ENCODE measurements at regions not wholly inside any gene's neighbourhood (a gene's known extent, or its start where the extent isn't known, plus 50 kb on each side); places are given as distances from the start of the nearest gene placed in this dataset.

- DNase-seq (ENCODE audit: low spot score in 2 of 2) (no peak), ATAC-seq (no peak)
- no peak overlapping the region for H3K27ac Mint-ChIP-seq
- H3K9me3 Mint-ChIP-seq, result peaks cover 8 to 18% of the 10 kb centered on the region in 2 donors
- peaks cover 31 to 39% of the 10 kb centered on the region in 2 donors for H3K36me3 Mint-ChIP-seq
Measured at GRCh38 chr7:112907658-112908057, 117.5 kb upstream of the TMEM168 start.

DNA sequence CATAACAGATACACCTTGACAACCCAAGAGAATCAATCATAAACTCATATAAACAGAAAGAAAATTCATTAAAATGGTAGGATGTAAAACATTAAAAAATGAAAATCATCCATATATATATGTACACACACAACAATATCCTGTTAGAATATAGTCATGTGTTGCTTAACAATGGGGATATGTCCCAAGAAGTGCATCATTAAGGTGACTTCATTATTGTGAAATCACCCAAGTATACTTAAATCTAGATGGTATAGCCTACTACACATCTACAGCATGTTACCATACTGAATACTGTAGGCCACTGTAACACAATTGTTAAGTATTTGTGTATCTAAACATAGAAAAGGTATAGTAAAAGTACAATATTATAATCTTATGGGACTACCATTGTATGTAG, 115.8 kb upstream of the TMEM168 start:
- Mint-ChIP-seq H3K36me3 (peaks cover 24 to 30% of the 10 kb centered on the region in 2 donors), H3K9me3 (peaks cover 8 to 22% of the 10 kb centered on the region in 2 donors), H3K27ac (no peak overlapping the region)
- DNase-seq (ENCODE audit: low spot score in 2 of 2) (no peak), ATAC-seq (no peak)

DNA sequence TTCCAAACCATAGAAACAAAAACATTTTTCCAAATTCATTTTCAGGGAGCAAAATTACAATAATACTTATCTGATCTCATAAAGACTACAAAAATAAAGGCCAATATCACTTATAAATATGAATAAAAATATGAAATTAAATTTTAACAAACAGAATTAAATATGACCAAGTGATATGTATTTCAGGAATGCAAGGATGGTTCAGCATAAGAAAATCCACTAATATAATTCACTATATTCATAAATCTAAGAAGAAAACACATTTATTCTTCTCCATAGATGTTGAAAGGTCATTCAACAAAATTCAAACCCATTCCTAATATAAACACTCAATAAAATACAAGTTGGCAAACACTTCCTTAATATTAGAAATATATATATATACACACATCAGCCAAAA, 115.2 kb upstream of the TMEM168 start:
- H3K36me3 Mint-ChIP-seq, result peaks cover 20 to 24% of the 10 kb centered on the region in 2 donors
- H3K27ac Mint-ChIP-seq, result no peak overlapping the region
- peaks cover 8 to 19% of the 10 kb centered on the region in 2 donors for H3K9me3 Mint-ChIP-seq
- DNase-seq (ENCODE audit: low spot score in 2 of 2) (no peak), ATAC-seq (no peak)

GRCh38 chr7:112898432-112899290, 108.5 kb upstream of the TMEM168 start:
- Mint-ChIP-seq H3K36me3 (peaks cover 6 to 9% of the 10 kb centered on the region in 2 donors), H3K27ac (no peak overlapping the region), H3K9me3 (peaks cover 0 to 9% of the 10 kb centered on the region in 2 donors)
- peak in 1 of 2 donors; percentile 37 for DNase-seq (ENCODE audit: low spot score in 2 of 2)
- peak in 1 of 2 donors; percentile 55 for ATAC-seq

DNA sequence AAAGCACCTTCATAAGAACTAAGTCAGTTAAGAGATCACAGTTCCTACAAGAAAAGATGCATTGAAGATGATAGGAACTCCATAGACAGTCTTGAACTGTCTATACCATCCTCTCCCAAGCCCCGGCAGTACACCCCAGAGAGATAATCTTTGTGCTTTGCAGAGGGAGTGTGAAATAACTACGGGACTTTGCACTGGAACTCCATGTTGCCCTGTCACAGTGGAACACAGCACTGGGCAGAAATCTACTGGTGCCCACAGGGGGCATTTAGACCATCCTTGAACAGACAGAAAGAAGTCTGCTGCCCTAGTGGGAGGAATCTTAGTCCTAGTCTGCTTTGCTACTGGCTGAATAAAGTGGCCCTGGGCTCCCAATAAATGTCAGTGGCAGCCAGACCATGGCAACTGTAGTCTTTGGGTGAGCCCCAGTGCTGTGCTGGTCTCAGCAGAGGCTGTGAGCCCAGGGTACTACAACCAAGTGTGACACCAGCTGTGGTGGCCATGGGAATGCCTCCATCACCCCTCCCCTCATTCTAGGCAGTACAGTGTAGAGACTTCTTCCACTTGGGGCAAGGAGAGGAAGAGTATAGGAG, 107.7 kb upstream of the TMEM168 start:
- peaks cover 0 to 5% of the 10 kb centered on the region in 2 donors for H3K9me3 Mint-ChIP-seq
- no peak for DNase-seq (ENCODE audit: low spot score in 2 of 2)
- H3K27ac Mint-ChIP-seq, result no peak overlapping the region
- H3K36me3 Mint-ChIP-seq, result peaks cover 12 to 15% of the 10 kb centered on the region in 2 donors
- no peak for ATAC-seq

- no peak for ATAC-seq
- no peak for DNase-seq (ENCODE audit: low spot score in 2 of 2)
- Mint-ChIP-seq H3K36me3 (peaks cover 15 to 17% of the 10 kb centered on the region in 2 donors), H3K27ac (no peak overlapping the region), H3K9me3 (no peaks in the 10 kb centered on the region)
Measured at GRCh38 chr7:112896026-112896601, 105.9 kb upstream of the TMEM168 start.

DNA sequence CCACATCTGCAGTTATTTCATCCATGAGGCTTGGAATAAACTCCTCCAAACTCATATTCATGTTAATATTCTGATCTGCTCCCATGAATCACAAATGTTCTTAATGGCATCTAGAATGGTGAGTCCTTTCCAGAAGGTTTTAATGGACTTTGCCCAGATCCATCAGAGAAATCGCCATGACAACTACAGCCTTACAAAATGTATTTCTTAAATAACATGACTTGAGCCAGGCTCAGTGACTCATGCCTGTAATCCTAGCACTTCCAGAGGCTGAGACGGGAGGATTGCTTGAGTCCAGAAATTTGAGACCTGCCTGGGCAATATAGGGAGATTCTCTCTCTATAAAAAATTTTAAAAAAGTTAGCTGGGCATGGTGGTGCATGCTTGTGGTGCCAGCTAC, 102.1 kb upstream of the TMEM168 start:
- no peak overlapping the region for H3K27ac Mint-ChIP-seq
- ATAC-seq, result no peak
- no peaks in the 10 kb centered on the region for H3K9me3 Mint-ChIP-seq
- DNase-seq (ENCODE audit: low spot score in 2 of 2), result no peak
- H3K36me3 Mint-ChIP-seq, result peaks cover 15 to 23% of the 10 kb centered on the region in 2 donors

GRCh38 chr7:112891698-112892097, 101.5 kb upstream of the TMEM168 start:
- ATAC-seq, result no peak
- no peak for DNase-seq (ENCODE audit: low spot score in 2 of 2)
- H3K27ac Mint-ChIP-seq, result no peak overlapping the region
- peaks cover 15 to 23% of the 10 kb centered on the region in 2 donors for H3K36me3 Mint-ChIP-seq
- no peaks in the 10 kb centered on the region for H3K9me3 Mint-ChIP-seq

DNA sequence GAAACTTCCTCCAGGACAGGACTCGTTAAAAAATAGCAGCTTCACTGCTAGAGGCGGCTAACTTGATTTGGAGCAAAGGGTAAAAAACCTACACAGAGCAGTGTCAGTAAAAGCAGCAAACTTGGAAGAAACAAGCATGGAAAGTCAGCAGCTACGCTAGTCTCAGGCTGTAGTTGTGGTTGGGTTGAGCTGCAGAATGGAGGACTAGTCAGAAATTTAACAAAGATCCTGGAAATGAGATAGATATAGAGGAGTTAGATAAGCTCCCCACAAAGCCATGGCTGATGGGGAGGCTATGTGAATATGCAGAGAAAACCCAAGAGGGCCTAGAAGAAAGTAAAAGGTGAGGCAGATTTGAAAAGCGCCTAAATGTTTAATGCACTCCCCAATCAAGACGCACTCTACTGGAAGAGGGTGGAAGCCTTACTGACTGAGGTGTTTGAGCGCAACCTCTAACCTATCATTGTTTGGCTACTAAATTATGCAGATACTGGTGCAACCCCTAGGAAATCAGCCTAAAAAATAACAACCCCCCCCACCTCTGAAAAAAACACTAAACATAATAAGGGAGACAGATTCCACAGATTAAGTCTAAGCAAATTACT, 99.7 kb upstream of the TMEM168 start:
- Mint-ChIP-seq H3K9me3 (peaks cover 0 to 3% of the 10 kb centered on the region in 2 donors), H3K36me3 (peaks cover 28 to 31% of the 10 kb centered on the region in 2 donors), H3K27ac (no peak overlapping the region)
- no peak for ATAC-seq
- DNase-seq (ENCODE audit: low spot score in 2 of 2), result no peak

DNA sequence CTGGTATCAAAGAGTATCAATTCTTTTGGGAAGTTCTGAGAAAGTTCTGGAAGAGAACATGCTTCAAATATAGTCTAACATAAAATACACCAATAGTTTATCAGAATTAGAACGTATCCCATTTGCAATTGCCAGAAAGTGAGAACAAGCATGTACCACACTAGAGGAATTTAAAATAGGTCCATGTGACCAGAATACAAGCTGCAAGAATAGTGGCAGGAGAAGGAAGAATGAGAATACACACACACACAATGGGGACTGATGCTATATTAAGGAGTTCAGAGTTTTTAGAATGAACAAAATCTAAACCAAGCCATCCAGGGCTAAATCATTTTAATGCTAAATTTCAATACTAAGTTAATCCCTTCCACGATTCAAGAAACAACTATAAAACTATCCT, 99.1 kb upstream of the TMEM168 start:
- H3K9me3 Mint-ChIP-seq, result peaks cover 0 to 3% of the 10 kb centered on the region in 2 donors
- no peak for ATAC-seq

GRCh38 chr7:112888781-112889180, 98.6 kb upstream of the TMEM168 start:
- Mint-ChIP-seq H3K36me3 (peaks cover 23 to 28% of the 10 kb centered on the region in 2 donors), H3K27ac (no peak overlapping the region), H3K9me3 (peaks cover 3% of the 10 kb centered on the region in 2 donors)
- DNase-seq (ENCODE audit: low spot score in 2 of 2) (no peak), ATAC-seq (no peak)

More for the DNA sequence above, 99.1 kb upstream of the TMEM168 start:
- Mint-ChIP-seq H3K36me3 (peaks cover 24 to 31% of the 10 kb centered on the region in 2 donors), H3K27ac (no peak overlapping the region)
- DNase-seq (ENCODE audit: low spot score in 2 of 2), result no peak

- DNase-seq (ENCODE audit: low spot score in 2 of 2), result no peak
- no peak for ATAC-seq
Measured at GRCh38 chr7:112887976-112888375, 97.8 kb upstream of the TMEM168 start.

GRCh38 chr7:112887337-112887736, 97.1 kb upstream of the TMEM168 start:
- Mint-ChIP-seq H3K9me3 (peaks cover 3 to 5% of the 10 kb centered on the region in 2 donors), H3K36me3 (peaks cover 18 to 21% of the 10 kb centered on the region in 2 donors), H3K27ac (no peak overlapping the region)
- no peak for DNase-seq (ENCODE audit: low spot score in 2 of 2)
- ATAC-seq, result no peak

More at GRCh38 chr7:112887976-112888375, 97.8 kb upstream of the TMEM168 start:
- peaks cover 3 to 5% of the 10 kb centered on the region in 2 donors for H3K9me3 Mint-ChIP-seq
- peaks cover 18 to 22% of the 10 kb centered on the region in 2 donors for H3K36me3 Mint-ChIP-seq
- H3K27ac Mint-ChIP-seq, result no peak overlapping the region

DNA sequence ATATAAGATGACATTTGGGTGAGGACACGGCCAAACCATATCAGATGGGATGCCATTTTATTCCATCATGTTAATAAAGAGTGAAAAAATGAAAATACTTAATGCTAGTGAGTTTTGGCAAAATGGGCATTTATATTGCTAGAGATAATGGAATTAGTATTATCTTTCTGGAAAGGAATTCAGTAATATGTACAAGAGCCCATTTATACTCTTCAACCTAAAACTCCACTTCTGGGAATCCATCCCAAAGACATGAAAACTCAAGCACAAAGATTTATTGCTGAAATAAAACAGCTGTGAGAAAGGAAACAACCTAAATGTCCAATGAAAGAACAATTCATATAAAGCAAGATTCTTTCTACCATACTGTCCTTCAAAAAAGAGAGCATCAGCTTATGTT, 96.0 kb upstream of the TMEM168 start:
- peaks cover 17 to 18% of the 10 kb centered on the region in 2 donors for H3K36me3 Mint-ChIP-seq
- no peak for ATAC-seq
- no peak overlapping the region for H3K27ac Mint-ChIP-seq
- no peak for DNase-seq (ENCODE audit: low spot score in 2 of 2)
- peaks cover 3 to 5% of the 10 kb centered on the region in 2 donors for H3K9me3 Mint-ChIP-seq

DNA sequence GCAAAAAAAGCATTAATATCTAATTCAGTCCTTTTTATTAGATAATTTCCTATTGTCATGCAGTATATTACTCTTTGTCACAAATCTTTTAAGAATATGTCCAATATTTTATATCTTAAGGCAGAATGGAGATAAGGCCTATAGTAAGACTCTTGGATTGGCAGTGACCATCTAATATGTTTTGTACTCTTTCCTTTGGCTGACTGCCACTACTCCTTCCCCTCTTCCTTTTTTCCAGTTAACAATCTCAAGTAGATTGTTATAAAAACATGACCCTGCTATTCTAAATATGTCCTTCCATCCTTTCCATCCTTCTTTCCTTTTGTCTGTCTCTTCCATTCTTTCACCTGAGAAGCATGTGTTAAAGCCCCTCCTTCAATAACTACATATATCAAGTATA, 92.8 kb upstream of the TMEM168 start:
- peaks cover 3 to 5% of the 10 kb centered on the region in 2 donors for H3K9me3 Mint-ChIP-seq
- DNase-seq (ENCODE audit: low spot score in 2 of 2), result no peak
- ATAC-seq, result no peak
- no peak overlapping the region for H3K27ac Mint-ChIP-seq
- peaks cover 15 to 18% of the 10 kb centered on the region in 2 donors for H3K36me3 Mint-ChIP-seq

- no peak overlapping the region for H3K27ac Mint-ChIP-seq
Measured at GRCh38 chr7:112882511-112882910, 92.3 kb upstream of the TMEM168 start.

GRCh38 chr7:112882022-112882421, 91.8 kb upstream of the TMEM168 start:
- no peak overlapping the region for H3K27ac Mint-ChIP-seq
- H3K36me3 Mint-ChIP-seq, result peaks cover 11 to 18% of the 10 kb centered on the region in 2 donors
- no peak for ATAC-seq
- H3K9me3 Mint-ChIP-seq, result peaks cover 3 to 5% of the 10 kb centered on the region in 2 donors
- no peak for DNase-seq (ENCODE audit: low spot score in 2 of 2)

More at GRCh38 chr7:112882511-112882910, 92.3 kb upstream of the TMEM168 start:
- DNase-seq (ENCODE audit: low spot score in 2 of 2) (no peak), ATAC-seq (no peak)
- Mint-ChIP-seq H3K9me3 (peaks cover 3 to 5% of the 10 kb centered on the region in 2 donors), H3K36me3 (peaks cover 11 to 18% of the 10 kb centered on the region in 2 donors)

All from activated naive CD4-positive, alpha-beta T cell treated with anti-CD3 and anti-CD28 coated beads, Interleukin-2, amount 50 U/mL, for 72 hours (primary cell).